ENCODE measurements at regions not wholly inside any gene's neighbourhood (a gene's known extent, or its start where the extent isn't known, plus 50 kb on each side); places are given as distances from the start of the nearest gene placed in this dataset.

DNA sequence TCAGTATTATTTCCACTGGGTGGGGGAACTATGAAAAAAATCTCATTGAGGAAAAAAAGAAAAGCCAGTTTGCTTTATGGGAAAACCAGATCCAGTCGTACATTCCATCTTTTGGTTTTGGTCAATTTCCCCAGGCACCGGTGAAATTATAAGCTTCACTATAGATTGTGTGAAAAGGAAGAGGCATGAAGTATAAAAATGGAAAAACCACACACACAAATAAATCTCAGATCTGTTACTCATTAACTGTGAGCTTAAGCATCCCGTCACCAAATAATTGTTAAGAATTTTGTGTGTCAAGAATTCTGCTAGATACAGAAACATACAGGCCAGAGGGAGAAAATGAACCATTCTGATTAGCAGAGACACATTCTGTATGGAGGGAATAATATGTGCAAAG lies 405.5 kb upstream of the CELF2 start:
- TF ChIP-seq, protein P1, sequence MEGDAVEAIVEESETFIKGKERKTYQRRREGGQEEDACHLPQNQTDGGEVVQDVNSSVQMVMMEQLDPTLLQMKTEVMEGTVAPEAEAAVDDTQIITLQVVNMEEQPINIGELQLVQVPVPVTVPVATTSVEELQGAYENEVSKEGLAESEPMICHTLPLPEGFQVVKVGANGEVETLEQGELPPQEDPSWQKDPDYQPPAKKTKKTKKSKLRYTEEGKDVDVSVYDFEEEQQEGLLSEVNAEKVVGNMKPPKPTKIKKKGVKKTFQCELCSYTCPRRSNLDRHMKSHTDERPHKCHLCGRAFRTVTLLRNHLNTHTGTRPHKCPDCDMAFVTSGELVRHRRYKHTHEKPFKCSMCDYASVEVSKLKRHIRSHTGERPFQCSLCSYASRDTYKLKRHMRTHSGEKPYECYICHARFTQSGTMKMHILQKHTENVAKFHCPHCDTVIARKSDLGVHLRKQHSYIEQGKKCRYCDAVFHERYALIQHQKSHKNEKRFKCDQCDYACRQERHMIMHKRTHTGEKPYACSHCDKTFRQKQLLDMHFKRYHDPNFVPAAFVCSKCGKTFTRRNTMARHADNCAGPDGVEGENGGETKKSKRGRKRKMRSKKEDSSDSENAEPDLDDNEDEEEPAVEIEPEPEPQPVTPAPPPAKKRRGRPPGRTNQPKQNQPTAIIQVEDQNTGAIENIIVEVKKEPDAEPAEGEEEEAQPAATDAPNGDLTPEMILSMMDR (IDR thresholded peaks at IDR 0.05) = no peak
- no peak for TF ChIP-seq POLR2A (IDR thresholded peaks at IDR 0.05)
